Ectodermal cell (in vitro differentiated cells): ENCODE measurements at regions not wholly inside any gene's neighbourhood (a gene's known extent, or its start where the extent isn't known, plus 50 kb on each side); places are given as distances from the start of the nearest gene placed in this dataset.

Experiments
- H3K27ac ChIP-seq: 2 replicates; pipeline ENCODE4 v1.7.0; 2013; ENCODE audit warnings: mild to moderate bottlenecking, low read depth, low read length; ENCODE audit not compliant: insufficient read depth, poor library complexity, severe bottlenecking
- H3K27me3 ChIP-seq: 2 replicates; pipeline ENCODE4 v1.7.0; 2013; ENCODE audit warnings: mild to moderate bottlenecking, low read length; ENCODE audit not compliant: insufficient read depth, control insufficient read depth, poor library complexity, severe bottlenecking
- H3K36me3 ChIP-seq: one replicate; pipeline ENCODE4 v1.7.0; 2013; ENCODE audit warnings: low read length; ENCODE audit not compliant: control insufficient read depth, insufficient read depth
- H3K4me1 ChIP-seq: one replicate; pipeline ENCODE4 v1.7.0; 2013; ENCODE audit warnings: low read length; ENCODE audit not compliant: control insufficient read depth, insufficient read depth
- H3K4me3 ChIP-seq: 2 replicates; pipeline ENCODE4 v1.7.0; 2013; ENCODE audit warnings: low read depth, low read length, control low read depth; ENCODE audit not compliant: insufficient read depth
- H3K9me3 ChIP-seq: 2 replicates; pipeline ENCODE4 v1.7.0; 2013; ENCODE audit warnings: mild to moderate bottlenecking, low read length, moderate library complexity; ENCODE audit not compliant: control insufficient read depth
- WGBS, 2 experiments: methylation state at CpG; one replicate each; pipeline ENCODE4 v1.1.7; 2013; ENCODE audit warnings: missing lambda C conversion rate in 2 of 2; 5-methylcytosine and 5-hydroxymethylcytosine counted together

- H3K4me3 ChIP-seq, result no peak overlapping the region
- no peaks in the 10 kb centered on the region for H3K9me3 ChIP-seq
- H3K36me3 ChIP-seq, result no peaks in the 10 kb centered on the region
- H3K27ac ChIP-seq, result no peak overlapping the region
- WGBS, 2 experiments, result 89% methylated on average over 1 of the region's 1 CpG; no CpG with 5 or more reads in 1 of the 2 experiments
- no peaks in the 10 kb centered on the region for H3K4me1 ChIP-seq
- no peaks in the 10 kb centered on the region for H3K27me3 ChIP-seq
Measured at GRCh38 chr2:11969774-11970173, 223.3 kb downstream of the LPIN1 start.

- no peaks in the 10 kb centered on the region for H3K4me1 ChIP-seq
- H3K9me3 ChIP-seq, result no peaks in the 10 kb centered on the region
- H3K36me3 ChIP-seq, result no peaks in the 10 kb centered on the region
- WGBS, 2 experiments, result no CpG with 5 or more reads among the region's 1 CpG
- no peak overlapping the region for H3K27ac ChIP-seq
- no peak overlapping the region for H3K4me3 ChIP-seq
- H3K27me3 ChIP-seq, result no peaks in the 10 kb centered on the region
Measured at GRCh38 chr2:11974573-11974972, 228.1 kb downstream of the LPIN1 start.

- no peak overlapping the region for H3K27ac ChIP-seq
- no peaks in the 10 kb centered on the region for H3K9me3 ChIP-seq
- no peak overlapping the region for H3K4me3 ChIP-seq
- no peaks in the 10 kb centered on the region for H3K27me3 ChIP-seq
- H3K36me3 ChIP-seq, result no peaks in the 10 kb centered on the region
- H3K4me1 ChIP-seq, result no peaks in the 10 kb centered on the region
- WGBS, 2 experiments, result 50 to 56% methylated on average over 1 of the region's 1 CpG
Measured at GRCh38 chr2:11975373-11975772, 228.9 kb downstream of the LPIN1 start.

GRCh38 chr2:11976073-11976472 lies 229.6 kb downstream of the LPIN1 start:
- no peaks in the 10 kb centered on the region for H3K27me3 ChIP-seq
- H3K4me3 ChIP-seq, result no peak overlapping the region
- H3K36me3 ChIP-seq, result no peaks in the 10 kb centered on the region
- H3K4me1 ChIP-seq, result no peaks in the 10 kb centered on the region
- H3K9me3 ChIP-seq, result no peaks in the 10 kb centered on the region
- H3K27ac ChIP-seq, result no peak overlapping the region

- Histone ChIP-seq H3K9me3 (no peaks in the 10 kb centered on the region), H3K4me3 (no peak overlapping the region), H3K36me3 (no peaks in the 10 kb centered on the region), H3K4me1 (no peaks in the 10 kb centered on the region), H3K27me3 (no peaks in the 10 kb centered on the region), H3K27ac (no peak overlapping the region)
- 94 to 96% methylated on average over 8 of the region's 8 CpGs for WGBS, 2 experiments
Measured at GRCh38 chr2:11977766-11978524, 231.5 kb downstream of the LPIN1 start.

GRCh38 chr2:11980809-11981208 lies 234.4 kb downstream of the LPIN1 start:
- WGBS, 2 experiments, result 95% methylated on average over 9 of the region's 9 CpGs
- H3K27me3 ChIP-seq, result no peaks in the 10 kb centered on the region
- no peaks in the 10 kb centered on the region for H3K4me1 ChIP-seq
- H3K9me3 ChIP-seq, result no peaks in the 10 kb centered on the region
- H3K36me3 ChIP-seq, result no peaks in the 10 kb centered on the region
- H3K4me3 ChIP-seq, result no peak overlapping the region
- H3K27ac ChIP-seq, result no peak overlapping the region

GRCh38 chr2:11983401-11983800 lies 237.0 kb downstream of the LPIN1 start:
- H3K4me1 ChIP-seq, result no peaks in the 10 kb centered on the region
- no peaks in the 10 kb centered on the region for H3K9me3 ChIP-seq
- no peaks in the 10 kb centered on the region for H3K27me3 ChIP-seq
- no peak overlapping the region for H3K27ac ChIP-seq
- 91 to 94% methylated on average over 4 of the region's 4 CpGs for WGBS, 2 experiments
- H3K4me3 ChIP-seq, result no peak overlapping the region
- no peaks in the 10 kb centered on the region for H3K36me3 ChIP-seq

GRCh38 chr2:11983870-11984269 lies 237.4 kb downstream of the LPIN1 start:
- Histone ChIP-seq H3K27me3 (no peaks in the 10 kb centered on the region), H3K4me3 (no peak overlapping the region), H3K27ac (no peak overlapping the region), H3K4me1 (no peaks in the 10 kb centered on the region), H3K9me3 (no peaks in the 10 kb centered on the region), H3K36me3 (no peaks in the 10 kb centered on the region)
- 90 to 94% methylated on average over 9 of the region's 9 CpGs for WGBS, 2 experiments

- H3K9me3 ChIP-seq, result no peaks in the 10 kb centered on the region
- H3K27me3 ChIP-seq, result no peaks in the 10 kb centered on the region
- no peaks in the 10 kb centered on the region for H3K36me3 ChIP-seq
- no peaks in the 10 kb centered on the region for H3K4me1 ChIP-seq
- peak overlapping the region; percentile 16 for H3K27ac ChIP-seq
- 78 to 84% methylated on average over 18 of the region's 18 CpGs for WGBS, 2 experiments
- H3K4me3 ChIP-seq, result no peak overlapping the region
Measured at GRCh38 chr2:11984316-11985158, 238.1 kb downstream of the LPIN1 start.

- no peaks in the 10 kb centered on the region for H3K4me1 ChIP-seq
- no peak overlapping the region for H3K4me3 ChIP-seq
- WGBS, 2 experiments, result 84 to 88% methylated on average over 4 of the region's 4 CpGs
- H3K27me3 ChIP-seq, result no peaks in the 10 kb centered on the region
- H3K36me3 ChIP-seq, result no peaks in the 10 kb centered on the region
- no peaks in the 10 kb centered on the region for H3K9me3 ChIP-seq
- no peak overlapping the region for H3K27ac ChIP-seq
Measured at GRCh38 chr2:11985817-11986566, 239.6 kb downstream of the LPIN1 start.
